IPS-20b (cell line): ENCODE measurements at regions not wholly inside any gene's neighbourhood (a gene's known extent, or its start where the extent isn't known, plus 50 kb on each side); places are given as distances from the start of the nearest gene placed in this dataset.

ENCODE experiments used
- H3K27ac ChIP-seq: one replicate; pipeline ENCODE4 v1.5.1; 2013; ENCODE audit warnings: low read length
- H3K27me3 ChIP-seq: 2 replicates; pipeline ENCODE4 v1.6.1; 2013; ENCODE audit warnings: mild to moderate bottlenecking, low read length, inconsistent platforms; ENCODE audit not compliant: insufficient read depth
- H3K36me3 ChIP-seq: 2 replicates; pipeline ENCODE4 v1.6.1; 2013; ENCODE audit warnings: low read depth, mild to moderate bottlenecking, inconsistent platforms, low read length, moderate library complexity; ENCODE audit not compliant: insufficient read depth
- H3K4me1 ChIP-seq: 2 replicates; pipeline ENCODE4 v1.6.1; 2013; ENCODE audit warnings: mild to moderate bottlenecking, control low read depth, inconsistent platforms, low read length, moderate library complexity; ENCODE audit not compliant: insufficient read depth
- H3K4me3 ChIP-seq: 2 replicates; pipeline ENCODE4 v1.5.1; 2013; ENCODE audit warnings: mild to moderate bottlenecking, low read length, inconsistent platforms
- H3K9ac ChIP-seq: 2 replicates; pipeline ENCODE4 v1.6.1; 2013; ENCODE audit warnings: low read depth, mild to moderate bottlenecking, inconsistent platforms, low read length, moderate library complexity
- H3K9me3 ChIP-seq: 2 replicates; pipeline ENCODE4 v1.6.1; 2013; ENCODE audit warnings: mild to moderate bottlenecking, low read depth, low read length, inconsistent platforms; ENCODE audit not compliant: insufficient read depth

GRCh38 chr21:28761674-28762356 lies 230.9 kb downstream of the LTN1 start:
- Histone ChIP-seq H3K27me3 (no peaks in the 10 kb centered on the region), H3K9me3 (no peaks in the 10 kb centered on the region), H3K36me3 (no peaks in the 10 kb centered on the region), H3K27ac (no peak overlapping the region), H3K4me1 (peaks cover 4% of the 10 kb centered on the region; the same call in 1 of the 2 replicates), H3K9ac (no peak overlapping the region), H3K4me3 (no peak overlapping the region)

- Histone ChIP-seq H3K27me3 (no peaks in the 10 kb centered on the region), H3K27ac (no peak overlapping the region), H3K9ac (no peak overlapping the region), H3K36me3 (no peaks in the 10 kb centered on the region), H3K4me3 (no peak overlapping the region), H3K9me3 (no peaks in the 10 kb centered on the region), H3K4me1 (peaks cover 11% of the 10 kb centered on the region; the same call in 1 of the 2 replicates)
These were observed 233.8 kb downstream of the LTN1 start for GRCh38 chr21:28758883-28759242.

- H3K27ac ChIP-seq, result no peak overlapping the region
- H3K36me3 ChIP-seq, result no peaks in the 10 kb centered on the region
- no peak overlapping the region for H3K9ac ChIP-seq
- no peaks in the 10 kb centered on the region for H3K9me3 ChIP-seq
- no peak overlapping the region for H3K4me3 ChIP-seq
- H3K4me1 ChIP-seq, result peaks cover 11% of the 10 kb centered on the region; the same call in 1 of the 2 replicates
- H3K27me3 ChIP-seq, result no peaks in the 10 kb centered on the region
These were observed 234.4 kb downstream of the LTN1 start for GRCh38 chr21:28758042-28758882.

GRCh38 chr21:28754862-28755261 lies 237.8 kb downstream of the LTN1 start:
- H3K9me3 ChIP-seq, result no peaks in the 10 kb centered on the region
- no peak overlapping the region for H3K27ac ChIP-seq
- H3K4me1 ChIP-seq, result peaks cover 11% of the 10 kb centered on the region; the same call in 1 of the 2 replicates
- H3K4me3 ChIP-seq, result no peak overlapping the region
- H3K27me3 ChIP-seq, result no peaks in the 10 kb centered on the region
- no peaks in the 10 kb centered on the region for H3K36me3 ChIP-seq
- no peak overlapping the region for H3K9ac ChIP-seq

GRCh38 chr21:28754127-28754611 lies 238.5 kb downstream of the LTN1 start:
- H3K4me1 ChIP-seq, result peaks cover 11% of the 10 kb centered on the region; the same call in 1 of the 2 replicates
- H3K4me3 ChIP-seq, result no peak overlapping the region
- no peak overlapping the region for H3K9ac ChIP-seq
- H3K27ac ChIP-seq, result no peak overlapping the region
- no peaks in the 10 kb centered on the region for H3K36me3 ChIP-seq
- H3K9me3 ChIP-seq, result no peaks in the 10 kb centered on the region
- no peaks in the 10 kb centered on the region for H3K27me3 ChIP-seq

GRCh38 chr21:28752131-28752530 lies 240.5 kb downstream of the LTN1 start:
- no peak overlapping the region for H3K27ac ChIP-seq
- no peak overlapping the region for H3K4me3 ChIP-seq
- H3K27me3 ChIP-seq, result no peaks in the 10 kb centered on the region
- peaks cover 9% of the 10 kb centered on the region; the same call in 1 of the 2 replicates for H3K4me1 ChIP-seq
- H3K9ac ChIP-seq, result no peak overlapping the region
- no peaks in the 10 kb centered on the region for H3K36me3 ChIP-seq
- H3K9me3 ChIP-seq, result no peaks in the 10 kb centered on the region

GRCh38 chr21:28751176-28751575 lies 241.5 kb downstream of the LTN1 start:
- no peaks in the 10 kb centered on the region for H3K9me3 ChIP-seq
- 0 out of 2 replicates have a peak, but pooled peaks cover 3% of the 10 kb centered on the region for H3K4me1 ChIP-seq
- H3K9ac ChIP-seq, result no peak overlapping the region
- no peak overlapping the region for H3K4me3 ChIP-seq
- no peaks in the 10 kb centered on the region for H3K27me3 ChIP-seq
- H3K27ac ChIP-seq, result no peak overlapping the region
- H3K36me3 ChIP-seq, result no peaks in the 10 kb centered on the region

GRCh38 chr21:28750565-28750964 lies 242.1 kb downstream of the LTN1 start:
- no peak overlapping the region for H3K4me3 ChIP-seq
- no peaks in the 10 kb centered on the region for H3K4me1 ChIP-seq
- no peak overlapping the region for H3K9ac ChIP-seq
- H3K36me3 ChIP-seq, result no peaks in the 10 kb centered on the region
- H3K27me3 ChIP-seq, result no peaks in the 10 kb centered on the region
- no peaks in the 10 kb centered on the region for H3K9me3 ChIP-seq
- no peak overlapping the region for H3K27ac ChIP-seq

GRCh38 chr21:28749536-28749935 lies 243.1 kb downstream of the LTN1 start:
- Histone ChIP-seq H3K9me3 (no peaks in the 10 kb centered on the region), H3K4me1 (peaks cover 2% of the 10 kb centered on the region; the same call in 1 of the 2 replicates), H3K27me3 (no peaks in the 10 kb centered on the region), H3K4me3 (no peak overlapping the region), H3K27ac (no peak overlapping the region), H3K9ac (no peak overlapping the region), H3K36me3 (no peaks in the 10 kb centered on the region)

GRCh38 chr21:28747464-28747863 lies 245.2 kb downstream of the LTN1 start:
- H3K9me3 ChIP-seq, result no peaks in the 10 kb centered on the region
- H3K4me3 ChIP-seq, result no peak overlapping the region
- H3K27me3 ChIP-seq, result no peaks in the 10 kb centered on the region
- H3K27ac ChIP-seq, result no peak overlapping the region
- H3K36me3 ChIP-seq, result no peaks in the 10 kb centered on the region
- H3K9ac ChIP-seq, result no peak overlapping the region
- H3K4me1 ChIP-seq, result peaks cover 2% of the 10 kb centered on the region; the same call in 1 of the 2 replicates

- peaks cover 2% of the 10 kb centered on the region; the same call in 1 of the 2 replicates for H3K4me1 ChIP-seq
- H3K27me3 ChIP-seq, result no peaks in the 10 kb centered on the region
- H3K9ac ChIP-seq, result no peak overlapping the region
- H3K4me3 ChIP-seq, result no peak overlapping the region
- H3K9me3 ChIP-seq, result no peaks in the 10 kb centered on the region
- no peaks in the 10 kb centered on the region for H3K36me3 ChIP-seq
- no peak overlapping the region for H3K27ac ChIP-seq
These were observed 246.5 kb downstream of the LTN1 start for GRCh38 chr21:28746166-28746565.
